AML-193 (cell line): ENCODE measurements at regions not wholly inside any gene's neighbourhood (a gene's known extent, or its start where the extent isn't known, plus 50 kb on each side); places are given as distances from the start of the nearest gene placed in this dataset.
"Not testable (repeated sequence)": the region's sequence is repeated elsewhere in the genome, so short reads cannot be mapped to it uniquely, and the experiment has no call there.

Source experiments
- DNase-seq, 2 experiments: peaks; one replicate each; lab custom pipeline; 2025; lab: John Stamatoyannopoulos, UW

DNA sequence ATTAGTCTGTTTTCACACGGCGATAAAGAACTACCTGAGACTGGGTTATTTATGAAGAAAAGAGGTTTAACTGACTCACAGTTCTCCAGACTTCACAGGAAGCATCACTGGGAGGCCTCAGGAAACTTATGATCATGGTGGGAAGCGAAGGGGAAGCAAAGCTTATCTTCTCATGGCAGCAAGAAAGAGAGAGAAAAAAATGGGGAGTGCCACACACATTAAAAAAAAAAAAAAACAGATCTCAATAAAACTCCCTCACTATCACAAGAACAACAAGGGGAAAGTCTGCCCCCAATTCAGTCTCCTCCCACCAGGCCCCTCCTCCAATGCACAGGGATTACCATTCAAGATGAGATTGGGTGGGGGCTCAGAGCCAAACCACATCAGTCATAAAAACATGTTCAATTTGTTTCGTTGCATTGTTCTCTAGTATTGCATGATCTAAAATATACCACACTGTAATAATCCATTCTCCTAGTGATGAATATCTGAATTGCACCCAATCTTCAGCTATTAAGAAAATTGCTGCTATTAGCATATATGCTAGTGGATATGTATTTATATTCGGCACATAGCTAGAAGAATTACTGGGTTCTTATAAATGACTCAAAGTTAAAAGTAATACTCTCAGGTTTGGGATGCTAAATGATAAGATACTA, 328.9 kb upstream of the KCND2 start:
- DNase-seq = no peak

DNA sequence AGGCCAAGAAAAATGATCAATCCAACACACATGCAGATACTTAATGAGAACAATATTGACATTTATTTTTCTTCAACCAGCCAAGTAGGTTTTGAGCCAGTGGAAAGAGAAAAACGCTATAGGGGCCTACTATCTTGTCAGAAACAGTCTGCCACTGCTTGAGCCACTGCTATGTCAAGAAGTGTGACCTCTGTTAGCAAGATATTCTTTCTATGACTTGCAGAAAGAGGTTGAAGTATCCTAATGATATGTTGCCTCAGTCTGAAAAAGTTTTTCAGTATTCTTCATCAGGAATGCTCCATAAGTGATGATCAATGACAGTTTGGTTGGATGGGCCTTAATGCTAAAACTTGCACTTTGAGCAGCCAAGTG, 328.4 kb upstream of the KCND2 start:
- no peak for DNase-seq

DNA sequence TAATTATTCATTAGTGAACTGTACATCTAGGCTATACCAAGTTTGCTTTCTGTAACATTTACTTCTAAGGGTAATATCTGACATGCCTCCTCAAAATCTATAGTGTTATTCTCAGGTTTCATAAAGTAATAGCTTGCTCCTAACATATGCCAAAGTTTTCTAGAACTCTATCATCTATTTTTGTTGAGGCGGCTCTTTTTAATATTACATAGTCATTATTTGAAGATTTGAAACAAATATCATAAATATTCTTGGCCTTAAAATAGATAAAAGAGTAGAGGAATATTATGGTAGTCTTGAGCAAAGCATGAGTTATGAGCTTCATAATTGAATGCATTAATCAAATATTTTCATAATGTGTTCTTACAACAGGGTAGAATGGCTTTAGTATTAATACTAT, 327.2 kb upstream of the KCND2 start:
- DNase-seq = no peak

DNA sequence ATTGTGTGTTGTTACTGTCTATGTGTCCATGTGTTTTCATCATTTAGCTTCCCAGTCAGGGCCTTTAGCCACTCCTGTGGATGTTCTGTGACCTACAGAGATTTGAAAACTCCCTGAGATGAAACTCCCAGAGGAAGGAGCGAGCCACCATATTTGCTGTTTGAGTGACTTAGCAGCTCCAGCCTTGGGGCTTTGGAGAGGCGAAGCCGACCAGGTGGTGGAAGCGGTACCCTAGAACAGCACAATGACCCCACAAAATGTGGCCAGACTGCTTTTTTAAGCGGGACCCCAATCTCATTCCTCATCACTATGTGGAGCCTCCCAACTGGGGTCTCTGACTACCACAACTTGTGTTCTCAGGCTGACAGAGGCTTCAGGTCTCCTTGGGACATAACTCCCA, 323.9 kb upstream of the KCND2 start:
- no peak for DNase-seq

DNA sequence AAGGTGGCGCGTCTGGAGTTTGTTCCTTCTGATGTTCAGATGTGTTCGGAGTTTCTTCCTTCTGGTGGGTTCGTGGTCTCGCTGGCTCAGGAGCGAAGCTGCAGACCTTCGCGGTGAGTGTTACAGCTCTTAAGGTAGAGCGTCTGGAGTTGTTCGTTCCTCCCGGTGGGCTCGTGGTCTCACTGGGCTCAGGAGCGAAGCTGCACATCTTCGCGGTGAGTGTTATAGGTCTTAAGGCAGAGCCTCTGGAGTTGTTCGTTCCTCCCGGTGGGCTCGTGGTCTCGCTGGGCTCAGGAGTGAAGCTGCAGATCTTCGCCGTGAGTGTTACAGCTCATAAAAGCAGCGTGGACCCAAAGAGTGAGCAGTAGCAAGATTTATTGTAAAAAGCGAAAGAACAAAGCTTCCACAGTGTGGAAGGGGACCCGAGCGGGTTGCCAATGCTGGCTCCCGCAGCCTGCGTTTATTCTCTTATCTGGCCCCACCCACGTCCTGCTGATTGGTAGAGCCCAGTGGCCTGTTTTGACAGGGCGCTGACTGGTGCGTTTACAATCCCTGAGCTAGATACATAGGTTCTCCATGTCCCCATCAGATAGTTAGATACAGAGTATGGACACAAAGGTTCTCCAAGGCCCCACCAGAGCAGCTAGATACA, 322.5 kb upstream of the KCND2 start:
- not testable (repeated sequence) for DNase-seq

DNA sequence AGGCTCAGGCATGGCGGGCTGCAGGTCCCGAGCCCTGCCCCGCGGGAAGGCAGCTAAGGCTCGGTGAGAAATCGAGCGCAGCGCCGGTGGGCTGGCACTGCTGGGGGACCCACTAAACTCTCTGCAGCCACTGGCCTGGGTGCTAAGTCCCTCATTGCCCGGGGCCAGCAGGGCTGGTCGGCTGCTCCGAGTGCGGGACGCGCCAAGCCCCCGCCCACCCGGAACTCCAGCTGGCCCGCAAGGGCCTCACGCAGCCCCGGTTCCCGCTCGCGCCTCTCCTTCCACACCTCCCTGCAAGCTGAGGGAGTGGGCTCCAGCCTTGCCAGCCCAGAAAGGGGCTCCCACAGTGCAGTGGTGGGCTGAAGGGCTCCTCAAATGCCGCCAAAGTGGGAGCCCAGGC, 321.4 kb upstream of the KCND2 start:
- not testable (repeated sequence) for DNase-seq

DNA sequence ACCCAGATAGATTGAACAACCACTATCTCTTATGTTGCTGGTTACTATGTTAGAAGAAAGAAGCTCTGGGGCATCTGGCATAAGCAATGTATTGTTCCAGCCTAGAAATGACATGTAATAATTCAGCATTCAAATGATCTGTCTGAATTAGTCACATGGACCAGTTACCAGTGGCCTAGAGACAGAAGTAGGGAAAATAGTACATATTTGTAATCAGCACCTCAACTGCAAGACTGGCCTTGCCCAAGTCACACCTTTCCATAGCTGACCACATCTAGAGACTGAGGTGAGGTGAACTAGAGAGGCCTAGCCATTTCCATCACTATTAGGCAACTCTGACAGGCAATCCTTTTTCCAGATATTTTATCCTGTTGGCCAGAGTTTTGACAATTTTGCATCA, 315.6 kb upstream of the KCND2 start:
- no peak for DNase-seq

DNA sequence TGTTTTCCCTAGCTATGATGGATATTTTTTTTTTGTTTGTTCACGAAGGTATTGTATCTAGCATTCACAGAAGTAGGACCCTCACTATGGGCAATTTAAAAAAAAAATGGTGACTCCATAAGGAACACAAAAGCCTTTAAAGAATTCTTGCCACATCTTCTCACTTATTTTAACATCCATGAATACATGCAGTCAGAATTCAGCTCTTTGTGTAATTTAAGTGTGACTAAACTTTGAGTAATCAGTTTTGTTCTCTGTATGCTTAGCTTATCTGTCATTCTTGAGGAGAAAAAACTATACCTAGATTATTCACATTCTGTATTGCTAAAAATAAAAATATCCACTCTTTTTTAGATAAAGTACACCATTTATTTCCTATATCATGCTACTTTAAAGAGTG, 313.2 kb upstream of the KCND2 start:
- no peak for DNase-seq

DNA sequence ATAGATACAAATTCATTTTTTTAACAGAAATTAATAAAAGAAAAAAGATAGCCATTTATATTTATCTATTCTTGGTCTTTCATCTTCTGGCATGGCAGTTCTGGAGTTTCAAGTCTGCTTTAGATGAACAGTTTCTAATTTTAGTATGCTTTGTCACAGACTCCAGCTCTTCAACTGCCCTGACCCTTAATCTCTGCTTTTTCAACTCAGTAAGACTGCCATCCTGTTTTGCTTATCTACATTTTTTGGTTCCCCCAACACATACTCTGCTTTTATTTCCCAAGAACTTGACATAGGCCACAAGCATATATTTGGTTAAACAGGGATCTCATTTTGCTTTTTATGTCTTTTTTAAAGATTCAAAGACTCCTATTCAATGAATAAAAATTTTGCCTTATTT, 309.3 kb upstream of the KCND2 start:
- no peak for DNase-seq

DNA sequence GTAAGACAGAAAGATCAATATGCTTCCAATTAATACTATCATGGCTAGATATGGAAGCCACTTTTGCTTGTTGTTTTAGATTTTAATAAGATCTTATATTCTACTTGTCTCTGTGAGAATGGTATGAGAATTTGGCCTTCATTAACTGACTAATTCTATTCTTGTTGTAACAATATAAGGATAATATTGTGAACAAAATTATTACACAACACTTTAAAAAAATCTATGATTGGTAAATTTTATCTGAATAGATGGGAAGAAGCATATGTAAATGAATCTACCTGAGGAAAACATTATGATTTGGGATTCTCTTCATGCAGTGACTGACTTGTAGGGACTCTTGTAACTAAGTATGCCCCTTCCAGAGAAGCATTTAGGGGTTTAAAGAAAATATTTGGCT, 308.9 kb upstream of the KCND2 start:
- DNase-seq = no peak

DNA sequence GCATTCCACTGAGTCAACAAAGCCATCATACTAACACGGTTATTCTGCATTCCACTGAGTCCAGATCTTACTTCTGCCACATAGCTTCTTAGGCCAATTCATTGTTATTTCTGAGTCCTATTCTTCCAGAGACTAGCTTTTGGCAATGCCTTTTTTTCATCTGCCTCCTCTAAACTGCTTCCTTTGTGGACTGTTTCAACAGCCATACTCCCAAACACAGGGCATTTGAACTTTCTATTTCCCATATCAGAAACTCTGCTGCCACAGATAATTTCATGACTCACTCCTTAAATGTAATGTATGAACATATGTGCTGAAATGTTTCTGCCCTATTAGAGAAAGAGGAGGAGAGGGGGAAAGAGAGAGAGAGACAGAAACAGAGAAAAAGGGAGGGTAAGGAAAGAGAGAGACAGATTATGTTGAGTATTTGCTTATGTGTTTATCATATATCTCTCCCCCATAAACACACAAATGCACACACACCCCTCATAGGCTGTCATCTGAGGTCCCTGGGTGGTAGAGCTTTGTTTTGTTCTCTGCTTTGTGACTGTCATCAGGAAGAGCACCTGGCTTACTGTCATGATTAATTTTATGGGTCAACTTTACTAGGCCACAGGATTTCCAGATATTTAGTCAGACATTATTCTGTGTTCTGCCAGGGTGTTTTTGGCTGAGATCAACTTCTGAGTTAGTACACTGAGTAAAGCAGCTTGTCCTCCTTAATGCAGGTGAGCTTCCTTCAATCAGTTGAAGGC, 308.0 kb upstream of the KCND2 start:
- no peak for DNase-seq

DNA sequence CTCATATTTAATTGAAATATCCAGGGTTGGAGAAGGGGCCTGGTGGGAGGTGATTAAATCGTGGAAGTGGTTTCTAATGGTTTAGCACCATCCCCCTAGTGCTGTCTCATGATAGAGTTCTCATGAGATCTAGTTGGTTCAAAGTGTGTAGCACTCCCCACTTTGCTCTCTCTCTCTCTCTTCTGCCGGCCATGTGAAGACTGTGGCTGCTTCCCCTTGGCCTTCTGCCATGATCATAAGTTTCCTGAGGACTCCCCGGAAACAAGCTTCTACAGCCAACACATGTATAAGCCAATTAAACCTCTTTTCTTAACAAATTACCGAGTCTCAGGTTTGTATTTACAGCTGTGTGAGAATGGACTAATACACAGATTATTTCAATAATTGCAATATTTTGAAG, 305.8 kb upstream of the KCND2 start:
- DNase-seq = no peak

DNA sequence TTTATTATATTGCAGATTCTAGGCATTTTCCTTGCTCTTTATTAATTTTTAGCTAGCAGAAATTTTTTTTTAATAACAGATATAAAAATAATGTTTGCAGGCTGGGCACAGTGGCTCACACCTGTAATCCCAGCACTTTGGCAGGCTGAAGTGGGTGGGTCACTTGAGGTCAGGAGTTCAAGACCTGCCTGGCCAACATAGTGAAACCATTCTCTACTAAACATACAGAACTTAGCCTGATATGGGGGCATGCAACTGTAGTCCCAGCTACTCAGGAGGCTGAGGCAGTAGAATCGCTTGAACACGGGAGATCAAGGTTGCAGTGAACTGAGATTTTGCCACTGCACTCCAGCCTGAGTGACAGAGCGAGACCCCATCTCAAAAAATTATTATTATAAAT, 304.6 kb upstream of the KCND2 start:
- not testable (repeated sequence) for DNase-seq

DNA sequence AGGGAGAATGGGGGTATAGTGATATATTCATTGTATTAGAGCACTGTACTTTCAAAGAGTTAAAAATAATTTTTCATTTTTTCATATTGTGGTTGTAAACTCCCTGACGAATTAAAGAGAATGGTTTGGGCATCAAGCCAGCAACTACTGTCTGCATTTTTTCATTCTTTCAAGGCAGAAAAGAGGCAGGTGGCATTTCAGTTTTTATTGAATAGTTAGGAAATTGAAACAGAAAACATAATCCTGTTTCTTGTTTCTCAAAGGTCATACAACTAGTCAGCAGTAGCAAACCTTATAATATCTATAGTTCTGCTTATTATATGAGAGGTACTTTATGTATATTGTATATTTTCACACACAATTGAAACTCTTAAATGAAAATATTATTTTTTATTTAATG, 303.9 kb upstream of the KCND2 start:
- DNase-seq = no peak

DNA sequence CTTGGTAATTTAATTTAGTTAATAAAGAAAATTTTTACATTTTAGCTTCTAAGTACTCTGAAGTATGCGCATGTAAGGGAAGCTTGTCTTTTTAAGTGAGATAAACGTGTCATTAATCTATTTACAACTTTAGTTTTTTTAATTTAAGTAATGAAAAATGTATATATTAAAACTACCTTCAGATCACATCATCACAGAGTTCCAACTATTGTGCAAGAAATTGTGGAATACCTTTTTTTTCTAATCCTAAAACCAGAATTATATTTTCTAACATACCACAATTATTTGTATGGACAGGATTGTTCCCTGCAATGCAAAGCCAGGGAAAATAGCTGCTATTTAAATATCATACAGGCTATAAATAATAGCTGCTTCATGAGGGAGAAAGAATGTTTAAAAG, 303.2 kb upstream of the KCND2 start:
- DNase-seq = no peak

DNA sequence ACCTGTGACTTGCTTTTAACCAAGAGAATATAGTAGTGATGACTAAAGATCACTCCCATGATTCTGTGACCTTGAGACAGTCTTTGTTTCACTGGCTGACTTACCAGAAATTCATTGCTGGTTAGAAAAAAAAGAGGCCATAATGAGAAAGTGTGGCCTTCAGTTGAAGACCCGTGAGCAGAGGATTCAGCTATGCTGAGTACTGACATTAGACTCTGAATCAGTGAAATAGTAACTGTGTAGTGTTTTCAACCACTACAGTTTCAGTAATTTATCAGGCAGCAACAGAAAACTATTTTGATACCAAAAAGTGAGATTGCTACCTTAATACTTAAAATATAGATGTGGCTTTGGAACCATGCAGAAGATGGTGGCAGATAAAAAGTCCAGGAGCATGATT, 298.0 kb upstream of the KCND2 start:
- no peak for DNase-seq

DNA sequence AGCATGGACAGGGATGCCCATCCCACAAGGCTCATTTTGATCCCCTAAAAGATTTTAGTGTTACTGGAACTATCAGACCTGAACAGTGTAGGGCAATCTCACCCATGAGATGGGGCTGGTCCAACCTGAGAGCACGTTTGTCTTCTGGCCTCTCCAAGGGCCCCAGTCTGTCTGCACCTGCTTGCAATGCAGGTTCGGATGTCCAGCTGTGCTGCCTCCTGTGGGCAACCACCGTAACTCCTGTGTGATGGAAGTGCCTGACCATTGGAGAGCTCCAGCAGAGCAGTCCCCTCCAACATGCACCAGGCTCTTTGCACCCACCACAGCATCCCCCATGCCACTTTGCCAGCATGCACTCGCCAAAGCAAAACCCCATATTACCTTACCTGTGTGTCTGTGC, 290.1 kb upstream of the KCND2 start:
- DNase-seq = no peak

DNA sequence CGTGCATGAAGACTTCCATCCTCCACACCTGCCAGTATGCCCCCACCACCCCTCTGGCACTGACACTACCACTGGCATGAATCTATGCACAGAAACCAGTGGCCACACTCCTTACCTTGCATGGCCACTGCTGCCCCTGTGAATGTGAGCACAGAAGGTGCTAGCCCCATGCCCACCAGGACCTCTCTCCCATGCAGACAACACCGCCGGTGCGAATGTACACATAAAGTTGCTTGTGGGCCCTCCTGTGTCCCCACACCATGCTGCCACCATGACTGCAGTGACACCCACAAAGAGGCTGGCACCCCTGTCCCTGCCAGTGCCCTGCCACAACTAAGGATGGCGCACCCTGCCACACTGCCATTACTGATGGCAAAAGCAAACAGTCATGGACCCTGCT, 289.5 kb upstream of the KCND2 start:
- DNase-seq = no peak

DNA sequence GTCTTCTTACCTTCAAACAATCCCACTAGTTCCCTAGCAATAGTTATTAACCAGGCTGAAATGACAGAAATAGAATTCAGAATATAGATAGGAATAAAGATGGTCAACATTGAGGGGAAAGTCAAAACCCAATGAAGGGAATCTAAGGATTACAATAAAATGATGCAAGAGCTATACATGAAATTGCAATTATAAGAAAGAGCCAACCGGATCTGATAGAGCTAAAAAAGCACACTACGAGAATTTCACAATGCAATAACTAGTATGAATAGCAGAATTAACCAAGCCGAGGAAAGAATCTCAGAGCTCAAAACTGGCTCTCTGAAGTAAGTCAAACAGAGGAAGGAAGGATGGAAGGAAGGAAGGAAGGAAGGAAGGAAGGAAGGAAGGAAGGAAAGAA, 288.7 kb upstream of the KCND2 start:
- no peak for DNase-seq

DNA sequence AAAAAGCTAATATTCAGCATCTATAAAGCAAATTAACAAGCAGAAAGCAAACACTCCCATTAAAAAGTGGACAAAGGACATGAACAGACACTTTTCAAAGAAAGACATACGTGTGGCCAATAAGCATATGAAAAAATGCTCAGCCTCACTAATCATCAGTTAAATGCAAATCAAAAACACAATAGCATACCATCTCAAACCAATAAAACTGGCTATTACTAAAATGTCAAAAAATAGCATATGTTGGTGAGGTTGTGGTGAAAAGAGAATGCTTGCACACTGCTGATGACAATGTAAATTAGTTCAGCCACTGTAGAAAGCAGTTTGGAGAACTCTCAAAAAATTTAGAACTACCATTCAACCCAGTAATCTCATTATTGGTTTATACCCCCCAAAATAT, 284.6 kb upstream of the KCND2 start:
- no peak for DNase-seq

DNA sequence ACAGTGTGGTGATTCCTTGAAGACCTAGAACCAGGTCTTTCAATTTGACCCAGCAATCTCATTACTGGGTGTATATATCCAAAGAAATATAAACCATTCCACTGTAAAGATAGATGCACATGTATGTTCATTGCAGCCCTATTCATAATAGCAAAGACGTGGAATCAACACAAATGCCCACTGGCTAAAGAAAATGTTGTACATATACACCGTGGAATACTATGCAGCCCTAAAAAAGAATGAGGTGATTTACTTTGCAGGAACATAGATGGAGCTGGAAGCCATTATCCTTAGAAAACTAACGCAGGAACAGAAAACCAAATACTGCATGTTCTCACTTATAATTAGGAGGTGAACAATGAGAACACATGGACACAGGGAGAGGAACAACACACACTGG, 278.0 kb upstream of the KCND2 start:
- no peak for DNase-seq

DNA sequence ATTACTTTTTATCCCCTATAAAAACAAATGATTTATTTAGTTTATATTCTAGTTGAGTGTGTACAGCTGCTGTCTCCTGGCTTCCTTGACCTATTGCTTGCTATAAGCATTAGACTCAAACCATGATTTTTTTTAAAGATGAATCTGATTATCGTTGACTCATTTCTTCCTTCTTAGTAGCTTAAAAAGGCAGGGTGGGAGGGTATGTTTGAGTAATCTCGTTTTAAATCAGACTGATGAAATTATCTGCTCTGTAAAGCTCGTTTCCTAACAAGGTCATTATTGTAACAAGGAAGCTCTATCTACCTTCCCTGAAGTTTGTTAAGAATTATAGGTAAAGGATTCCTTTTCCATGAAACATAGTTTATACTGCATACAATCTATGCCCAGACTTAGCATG, 276.3 kb upstream of the KCND2 start:
- DNase-seq = no peak

DNA sequence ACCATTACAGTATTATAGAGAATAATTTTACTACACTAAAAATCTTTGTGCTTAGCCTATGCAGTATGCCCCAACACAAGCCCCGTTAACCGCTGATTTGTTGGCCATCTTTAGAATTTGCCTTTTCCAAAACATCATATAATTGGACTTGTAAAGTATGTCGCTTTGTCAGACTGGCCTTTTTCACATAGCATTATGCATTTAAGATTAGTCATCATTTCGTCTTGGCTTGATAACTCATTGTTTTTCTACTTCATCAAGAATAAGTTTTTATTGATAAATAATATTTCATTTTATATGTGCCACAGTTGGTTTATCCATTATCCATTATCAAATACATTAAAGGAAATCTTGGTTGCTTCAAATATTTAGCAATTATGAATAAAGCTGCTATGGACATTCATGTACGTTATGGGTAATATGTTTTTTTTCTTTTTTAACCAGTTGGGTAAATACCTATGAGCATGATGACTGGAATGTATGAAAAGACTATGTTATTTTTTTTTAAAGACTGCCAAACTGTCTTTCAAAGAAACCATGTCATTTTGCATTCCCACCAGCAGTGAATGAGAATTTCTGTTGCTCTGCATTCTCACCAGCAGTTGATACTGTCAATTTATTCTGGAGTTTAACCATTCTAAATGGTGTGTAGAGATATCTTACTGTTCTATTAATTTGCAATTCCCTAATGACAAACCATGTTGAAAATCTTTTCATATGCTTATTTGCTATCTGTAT, 273.1 kb upstream of the KCND2 start:
- no peak for DNase-seq
